OCI-LY7 (cell line): ENCODE measurements at regions not wholly inside any gene's neighbourhood (a gene's known extent, or its start where the extent isn't known, plus 50 kb on each side); places are given as distances from the start of the nearest gene placed in this dataset.

ENCODE experiments used
- BruUV-seq: library from RNA; stranded (reverse); fragments of 400-500 nt; replicated peaks from 2 replicates; lab custom pipeline; 2021; lab: Mats Ljungman, UMichigan
- CTCF ChIA-PET: fragments of 300-600 bp; sonication (Branson Sonifier 250); formaldehyde crosslinking; loops from one replicate; lab custom pipeline; 2022; ENCODE audit warnings: antibody characterized with exemption; ENCODE audit not compliant: unreplicated experiment; lab: Charles Lee
- POLR2A ChIA-PET: fragments of 300-600 bp; sonication (Branson Sonifier 250); formaldehyde crosslinking; loops from one replicate; lab custom pipeline; 2022; ENCODE audit warnings: antibody characterized with exemption; lab: Charles Lee
- DNase-seq: peaks from one replicate; pipeline ENCODE4 v3.0.0-alpha.2; 2015; ENCODE audit warnings: low spot score
- H2AFZ ChIP-seq: fragments of 200-600 bp; sonication (generic), shearing (Covaris generic); 2 replicates; pipeline ENCODE4 v1.6.1; 2014; ENCODE audit warnings: mild to moderate bottlenecking, antibody characterized with exemption, low read length, moderate library complexity
- H3K27ac ChIP-seq: fragments of 200-600 bp; sonication (generic); 2 replicates; pipeline ENCODE4 v1.5.1; 2014; ENCODE audit warnings: mixed run types, low read depth, mild to moderate bottlenecking, moderate library complexity, low read length, inconsistent platforms; ENCODE audit not compliant: poor library complexity, severe bottlenecking
- H3K36me3 ChIP-seq: fragments of 200-600 bp; sonication (generic); 2 replicates; pipeline ENCODE4 v1.6.1; 2014; ENCODE audit warnings: mild to moderate bottlenecking, antibody characterized with exemption, low read length, moderate library complexity, mixed read lengths; ENCODE audit not compliant: insufficient read depth
- H3K4me1 ChIP-seq: fragments of 200-600 bp; sonication (generic); 2 replicates; pipeline ENCODE4 v1.5.1; 2014; ENCODE audit warnings: mild to moderate bottlenecking, low read length; ENCODE audit not compliant: insufficient read depth, poor library complexity, severe bottlenecking
- H3K4me2 ChIP-seq: fragments of 200-600 bp; sonication (generic); 2 replicates; pipeline ENCODE4 v1.6.1; 2014; ENCODE audit warnings: mild to moderate bottlenecking, low read length
- H3K4me3 ChIP-seq: fragments of 200-600 bp; sonication (generic); 2 replicates; pipeline ENCODE4 v1.5.1; 2014; ENCODE audit warnings: mild to moderate bottlenecking, low read depth, low read length; ENCODE audit not compliant: poor library complexity, severe bottlenecking
- H3K79me2 ChIP-seq: fragments of 200-600 bp; sonication (generic); 2 replicates; pipeline ENCODE4 v1.6.1; 2016; ENCODE audit warnings: low read depth, mild to moderate bottlenecking, low read length, moderate library complexity, mixed read lengths; ENCODE audit not compliant: insufficient read depth
- H3K9me2 ChIP-seq: fragments of 200-600 bp; sonication (generic); 2 replicates; pipeline ENCODE4 v1.6.1; 2016; ENCODE audit warnings: mild to moderate bottlenecking, low read length, mixed read lengths; ENCODE audit not compliant: insufficient read depth
- H3K9me3 ChIP-seq: fragments of 200-600 bp; sonication (generic); 2 replicates; pipeline ENCODE4 v1.6.1; 2014; ENCODE audit warnings: mild to moderate bottlenecking, mixed run types, low read length, mixed read lengths
- H4K20me1 ChIP-seq: fragments of 200-600 bp; sonication (generic); 2 replicates; pipeline ENCODE4 v1.6.1; 2014; ENCODE audit warnings: mild to moderate bottlenecking, antibody characterized with exemption, low read length, moderate library complexity, mixed read lengths; ENCODE audit not compliant: insufficient read depth
- CTCF ChIP-seq: fragments of 200-600 bp; sonication (generic); conservative IDR thresholded peaks from 2 replicates; pipeline ENCODE4 v1.5.1; 2014; ENCODE audit warnings: mild to moderate bottlenecking, antibody characterized with exemption, low read length, moderate library complexity, mixed read lengths
- EZH2phosphoT487 ChIP-seq: fragments of 200-600 bp; sonication (generic); IDR thresholded peaks from 2 replicates; pipeline ENCODE4 v1.6.1; 2018; ENCODE audit warnings: low read depth, borderline replicate concordance, mild to moderate bottlenecking, mixed run types, antibody characterized with exemption, low read length, moderate library complexity, mixed read lengths
- intact Hi-C: fragments of 100-400 bp; cut with micrococcal nuclease; formaldehyde crosslinking; loops from one replicate; pipeline ENCODE4 v1.10.0; 2022; ENCODE audit not compliant: unreplicated experiment

DNA sequence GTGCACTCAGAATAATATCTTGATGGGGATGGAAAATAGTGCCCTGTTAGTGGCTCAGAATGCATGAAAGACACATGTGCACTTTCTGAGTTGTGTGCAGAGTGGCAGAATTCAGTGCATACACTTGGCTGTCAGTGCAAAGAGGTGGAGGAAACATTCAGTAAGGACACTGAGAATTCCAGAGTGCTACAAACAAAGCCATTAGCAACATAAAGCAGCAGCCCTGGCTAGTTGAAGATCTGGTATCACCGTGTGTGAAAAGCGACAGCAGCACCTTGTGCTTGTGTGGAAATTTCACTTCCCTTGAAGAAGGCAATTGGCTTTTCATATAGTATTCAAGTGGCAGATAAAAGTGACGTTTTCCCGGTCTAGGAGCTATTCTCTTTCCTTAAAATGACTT, 810.4 kb downstream of the TRIML1 start:
- Histone ChIP-seq H3K36me3 (no peaks in the 10 kb centered on the region), H4K20me1 (no peaks in the 10 kb centered on the region), H3K79me2 (no peaks in the 10 kb centered on the region), H3K9me3 (no peaks in the 10 kb centered on the region), H3K27ac (no peak overlapping the region), H3K9me2 (no peaks in the 10 kb centered on the region), H3K4me1 (no peaks in the 10 kb centered on the region), H2AFZ (no peak overlapping the region), H3K4me3 (no peak overlapping the region), H3K4me2 (no peak overlapping the region)
- no TSS peak for BruUV-seq
- ChIA-PET CTCF (no interaction called here), POLR2A (no interaction called here)
- TF ChIP-seq CTCF: no peak
- no peak for TF ChIP-seq EZH2phosphoT487
- intact Hi-C loops: no loop called here
- no peak for DNase-seq

DNA sequence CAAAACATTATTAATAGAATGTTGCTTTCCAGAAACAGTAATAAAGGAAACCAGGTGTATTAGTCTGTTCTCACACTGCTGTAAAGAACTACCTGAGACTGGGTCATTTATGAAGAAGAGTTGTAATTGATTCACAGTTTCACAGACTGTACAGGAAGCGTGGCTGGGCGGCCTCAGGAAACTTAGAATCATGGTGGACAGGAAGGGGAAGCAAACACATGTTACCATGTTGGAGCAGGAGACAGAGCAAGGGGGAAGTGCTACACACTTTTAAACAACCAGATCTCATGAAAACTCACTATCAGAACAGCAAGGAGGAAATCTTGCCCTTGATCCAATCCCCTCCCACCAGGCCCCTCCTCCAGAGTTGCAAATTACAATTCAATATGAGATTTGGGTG, 815.8 kb downstream of the TRIML1 start:
- no peaks in the 10 kb centered on the region for H3K9me3 ChIP-seq
- no peak overlapping the region for H3K4me2 ChIP-seq
- H3K9me2 ChIP-seq: no peaks in the 10 kb centered on the region
- no peak overlapping the region for H2AFZ ChIP-seq
- no peaks in the 10 kb centered on the region for H3K79me2 ChIP-seq
- no peak overlapping the region for H3K27ac ChIP-seq
- intact Hi-C loops: no loop called here
- no peaks in the 10 kb centered on the region for H4K20me1 ChIP-seq
- no peak for DNase-seq
- H3K36me3 ChIP-seq: no peaks in the 10 kb centered on the region
- no peak overlapping the region for H3K4me3 ChIP-seq
- ChIA-PET CTCF (no interaction called here), POLR2A (interaction anchor here (0.6 kb wide), 1 partner anchor 194 kb away, joined by 3 read pairs; no protein-coding TSS in a partner anchor)
- no TSS peak for BruUV-seq
- TF ChIP-seq EZH2phosphoT487 (no peak), CTCF (no peak)
- H3K4me1 ChIP-seq: no peaks in the 10 kb centered on the region

- no peak for DNase-seq
- Histone ChIP-seq H4K20me1 (no peaks in the 10 kb centered on the region), H2AFZ (no peak overlapping the region), H3K4me2 (no peak overlapping the region), H3K79me2 (no peaks in the 10 kb centered on the region), H3K36me3 (no peaks in the 10 kb centered on the region), H3K27ac (no peak overlapping the region), H3K4me3 (no peak overlapping the region), H3K9me3 (no peaks in the 10 kb centered on the region), H3K9me2 (no peaks in the 10 kb centered on the region), H3K4me1 (no peaks in the 10 kb centered on the region)
- BruUV-seq: no TSS peak
- TF ChIP-seq CTCF: no peak
- intact Hi-C loops: no loop called here
- ChIA-PET CTCF (no interaction called here), POLR2A (no interaction called here)
Observed at GRCh38 chr4:188956566-188956965, 817.3 kb downstream of the TRIML1 start.
